Fibroblast of lung (primary cell): ENCODE measurements at regions not wholly inside any gene's neighbourhood (a gene's known extent, or its start where the extent isn't known, plus 50 kb on each side); places are given as distances from the start of the nearest gene placed in this dataset.

Source experiments
- CTCF ChIP-seq, 2 donors: IDR thresholded peaks in 1 of 2; conservative IDR thresholded peaks in 1 of 2; 1 replicate in 1 of 2; 2 replicates in 1 of 2; pipeline ENCODE4 v1.5.1; 2011 to 2012; ENCODE audit warnings: low read length in 2 of 2, control low read depth in 1 of 2, inconsistent platforms in 1 of 2, low read depth in 1 of 2, mild to moderate bottlenecking in 1 of 2
- EZH2 ChIP-seq: IDR thresholded peaks from 2 replicates; pipeline ENCODE4 v1.5.1; 2012; ENCODE audit warnings: low read length, control low read depth, mild to moderate bottlenecking; ENCODE audit errors: missing control alignments

- TF ChIP-seq CTCF (conservative IDR thresholded peaks at IDR 0.05 in 1 of 2, IDR thresholded peaks at IDR 0.05 in 1 of 2; ENCODE audit: low read depth in 1 of 2, low read length in 2 of 2) (no peak), EZH2 (no peak)
These were observed 236.6 kb upstream of the FAM83B start for GRCh38 chr6:54609981-54610380.
